HL-60 (cell line): ENCODE measurements at regions not wholly inside any gene's neighbourhood (a gene's known extent, or its start where the extent isn't known, plus 50 kb on each side); places are given as distances from the start of the nearest gene placed in this dataset.

Source experiments
- CTCF ChIP-seq: IDR thresholded peaks from one replicate; pipeline ENCODE4 v1.5.1; 2011; ENCODE audit warnings: low read length, control low read depth, inconsistent platforms; ENCODE audit not compliant: insufficient read depth
- GABPA ChIP-seq: IDR thresholded peaks from 2 replicates; pipeline ENCODE4 v1.6.1; 2012; ENCODE audit warnings: low read depth
- POLR2AphosphoS5 ChIP-seq: IDR thresholded peaks from 2 replicates; pipeline ENCODE4 v1.6.1; 2012; ENCODE audit warnings: low read depth
- REST ChIP-seq: IDR thresholded peaks from 2 replicates; pipeline ENCODE4 v1.6.1; 2012; ENCODE audit warnings: low read depth; ENCODE audit not compliant: insufficient replicate concordance
- SPI1 ChIP-seq: IDR thresholded peaks from 2 replicates; pipeline ENCODE4 v1.6.1; 2012; ENCODE audit warnings: low read depth, mild to moderate bottlenecking, borderline replicate concordance

GRCh38 chrX:20531667-20532066 lies 265.0 kb upstream of the RPS6KA3 start:
- TF ChIP-seq CTCF (no peak), REST (no peak), GABPA (no peak), POLR2AphosphoS5 (no peak), SPI1 (no peak)
